ENCODE measurements at regions not wholly inside any gene's neighbourhood (a gene's known extent, or its start where the extent isn't known, plus 50 kb on each side); places are given as distances from the start of the nearest gene placed in this dataset.

GRCh38 chr18:22006458-22006857 is 162.9 kb upstream of the GATA6 start:
- no peak for DNase-seq (ENCODE audit: low read depth)
- no peak for TF ChIP-seq CTCF (IDR thresholded peaks at IDR 0.05; ENCODE audit: control insufficient read depth, extremely low read depth, insufficient read depth)
- no peak overlapping the region for H3K4me3 ChIP-seq (ENCODE audit: low read depth, low read length)

- no peak for DNase-seq (ENCODE audit: low read depth)
- no peak overlapping the region for H3K4me3 ChIP-seq (ENCODE audit: low read depth, low read length)
- no peak for TF ChIP-seq CTCF (IDR thresholded peaks at IDR 0.05; ENCODE audit: control insufficient read depth, extremely low read depth, insufficient read depth)
Measured at GRCh38 chr18:22009242-22009641, 160.1 kb upstream of the GATA6 start.

GRCh38 chr18:22013993-22014392 is 155.4 kb upstream of the GATA6 start:
- no peak overlapping the region for H3K4me3 ChIP-seq (ENCODE audit: low read depth, low read length)
- no peak for TF ChIP-seq CTCF (IDR thresholded peaks at IDR 0.05; ENCODE audit: control insufficient read depth, extremely low read depth, insufficient read depth)
- DNase-seq (ENCODE audit: low read depth) = no peak

GRCh38 chr18:22015156-22015555 is 154.2 kb upstream of the GATA6 start:
- no peak overlapping the region for H3K4me3 ChIP-seq (ENCODE audit: low read depth, low read length)
- DNase-seq (ENCODE audit: low read depth) = no peak
- no peak for TF ChIP-seq CTCF (IDR thresholded peaks at IDR 0.05; ENCODE audit: control insufficient read depth, extremely low read depth, insufficient read depth)

GRCh38 chr18:22018366-22018765 is 151.0 kb upstream of the GATA6 start:
- TF ChIP-seq CTCF (IDR thresholded peaks at IDR 0.05; ENCODE audit: control insufficient read depth, extremely low read depth, insufficient read depth) = no peak
- H3K4me3 ChIP-seq (ENCODE audit: low read depth, low read length) = no peak overlapping the region
- no peak for DNase-seq (ENCODE audit: low read depth)

- TF ChIP-seq CTCF (IDR thresholded peaks at IDR 0.05; ENCODE audit: control insufficient read depth, extremely low read depth, insufficient read depth) = no peak
- no peak for DNase-seq (ENCODE audit: low read depth)
- H3K4me3 ChIP-seq (ENCODE audit: low read depth, low read length) = no peak overlapping the region
Measured at GRCh38 chr18:22019193-22019592, 150.2 kb upstream of the GATA6 start.

GRCh38 chr18:22020127-22020866 is 149.1 kb upstream of the GATA6 start:
- DNase-seq (ENCODE audit: low read depth) = no peak
- no peak overlapping the region for H3K4me3 ChIP-seq (ENCODE audit: low read depth, low read length)
- no peak for TF ChIP-seq CTCF (IDR thresholded peaks at IDR 0.05; ENCODE audit: control insufficient read depth, extremely low read depth, insufficient read depth)

All from LNCaP clone FGC (cell line).